HEK293T (cell line): ENCODE measurements at regions not wholly inside any gene's neighbourhood (a gene's known extent, or its start where the extent isn't known, plus 50 kb on each side); places are given as distances from the start of the nearest gene placed in this dataset.

Source experiments
- BHLHE40 ChIP-seq: fragments of 450-650 bp; IDR thresholded peaks from 2 replicates; pipeline ENCODE4 v1.6.1; 2016; ENCODE audit warnings: mild to moderate bottlenecking, moderate library complexity, borderline replicate concordance
- ELF4 ChIP-seq: fragments of 450-650 bp; IDR thresholded peaks from 2 replicates; pipeline ENCODE4 v1.6.1; 2017; ENCODE audit warnings: antibody characterized with exemption
- FOXM1 ChIP-seq: fragments of 450-650 bp; IDR thresholded peaks from 2 replicates; pipeline ENCODE4 v1.6.1; 2017; ENCODE audit warnings: mild to moderate bottlenecking, borderline replicate concordance
- HDGF ChIP-seq: fragments of 450-650 bp; IDR thresholded peaks from 2 replicates; pipeline ENCODE4 v1.6.1; 2017; ENCODE audit warnings: antibody characterized with exemption, borderline replicate concordance
- L3MBTL2 ChIP-seq: fragments of 450-650 bp; conservative IDR thresholded peaks from 2 replicates; pipeline ENCODE4 v1.6.1; 2016; ENCODE audit warnings: mild to moderate bottlenecking
- NFRKB ChIP-seq: fragments of 450-650 bp; IDR thresholded peaks from 2 replicates; pipeline ENCODE4 v1.6.1; 2016; ENCODE audit warnings: mild to moderate bottlenecking, moderate library complexity
- SP1 ChIP-seq: fragments of 450-650 bp; IDR thresholded peaks from 2 replicates; pipeline ENCODE4 v1.6.1; 2017

DNA sequence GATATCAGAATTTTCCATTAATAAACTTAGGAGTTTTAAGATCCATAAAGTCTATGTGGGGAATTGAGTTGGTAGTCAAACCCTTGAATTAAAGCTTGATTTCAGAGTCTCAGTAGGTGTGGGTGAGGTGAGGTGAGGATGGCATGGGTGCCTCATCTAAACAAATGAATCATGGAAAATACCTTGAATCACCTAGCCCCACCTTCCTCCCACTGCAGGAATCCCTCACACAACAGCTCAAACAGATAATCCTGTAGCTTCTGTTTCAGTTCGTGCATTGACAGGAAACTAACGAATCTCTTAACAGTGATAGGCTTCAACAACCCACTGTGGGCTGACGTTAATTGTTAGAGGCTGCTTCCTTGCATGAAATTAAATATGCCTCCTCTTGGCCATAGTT is 185.0 kb downstream of the SREK1 start:
- TF ChIP-seq FOXM1 (no peak), SP1 (no peak), BHLHE40 (no peak), L3MBTL2 (no peak), ELF4 (no peak), NFRKB (no peak), HDGF (no peak)
